ENCODE measurements at regions not wholly inside any gene's neighbourhood (a gene's known extent, or its start where the extent isn't known, plus 50 kb on each side); places are given as distances from the start of the nearest gene placed in this dataset.

DNA sequence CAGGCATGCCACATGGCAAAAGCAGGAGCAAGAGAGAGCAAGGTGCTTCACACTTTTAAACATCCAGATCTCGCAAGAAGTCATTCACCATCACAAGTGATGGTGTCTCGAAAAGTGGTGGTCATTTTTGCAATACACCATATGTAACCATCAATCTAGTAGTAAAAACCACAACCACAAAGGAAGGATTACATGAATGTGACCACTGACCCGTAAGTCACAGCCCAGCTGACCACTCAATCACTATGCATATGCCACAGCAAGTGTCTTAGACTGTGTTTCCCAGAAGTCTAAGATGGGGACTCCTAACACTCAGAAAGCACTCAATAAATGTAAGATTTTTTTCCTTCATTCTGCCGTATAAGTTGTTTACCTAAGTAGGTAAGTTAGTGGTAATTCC is 76.9 kb downstream of the FH start:
- POLR2A ChIA-PET (ENCODE audit: unreplicated experiment): no interaction called here
- Histone ChIP-seq H4K91ac (ENCODE audit: insufficient read depth, low read depth, low read length) (no peak overlapping the region), H2AK5ac (ENCODE audit: low read depth, low read length) (no peak overlapping the region), H3K14ac (replicated peaks; ENCODE audit: low read depth, low read length) (no peak overlapping the region), H3K79me1 (ENCODE audit: low read depth in 1 of 2, low read length in 2 of 2) (no peaks in the 10 kb centered on the region), H2BK120ac (ENCODE audit: low read depth, low read length) (no peak overlapping the region), H3K4ac (ENCODE audit: low read depth, low read length) (no peak overlapping the region), H3K23ac (ENCODE audit: low read depth, low read length) (no peak overlapping the region), H2BK15ac (ENCODE audit: low read depth, low read length) (no peak overlapping the region), H3K4me2 (ENCODE audit: low read depth, low read length) (no peak overlapping the region), H3K27ac (ENCODE audit: insufficient read depth, low read length) (no peak overlapping the region), H3K56ac (ENCODE audit: extremely low read depth, insufficient read depth, low read length) (no peak overlapping the region), H3K4me3 (ENCODE audit: insufficient read depth, low read depth, low read length) (no peak overlapping the region), H2AK9ac (replicated peaks; ENCODE audit: low read depth, low read length, poor library complexity) (no peak overlapping the region), H3K36me3 (ENCODE audit: control insufficient read depth, insufficient read depth, low read length) (no peaks in the 10 kb centered on the region), H2AFZ (replicated peaks; ENCODE audit: low read length, poor library complexity) (no peak overlapping the region), H2BK5ac (ENCODE audit: low read depth, low read length, poor library complexity, severe bottlenecking) (no peak overlapping the region), H3K18ac (ENCODE audit: low read depth, low read length) (no peak overlapping the region), H3K9me1 (ENCODE audit: insufficient read depth, low read length) (no peaks in the 10 kb centered on the region), H3K9ac (ENCODE audit: low read depth, low read length) (no peak overlapping the region), H3K4me1 (ENCODE audit: control insufficient read depth, insufficient read depth, low read length) (no peaks in the 10 kb centered on the region), H4K20me1 (ENCODE audit: insufficient read depth, low read length) (no peaks in the 10 kb centered on the region), H4K5ac (ENCODE audit: low read depth, low read length) (no peak overlapping the region), H4K8ac (ENCODE audit: low read depth in 2 of 2, low read length in 2 of 2) (no peak overlapping the region), H2BK20ac (ENCODE audit: low read depth, low read length) (no peak overlapping the region), H3K27me3 (ENCODE audit: control insufficient read depth, insufficient read depth, low read length) (no peaks in the 10 kb centered on the region; the same call in 1 of the 2 replicates), H3K9me3 (ENCODE audit: control insufficient read depth, insufficient read depth, low read length) (peaks cover 2% of the 10 kb centered on the region; the same call in 1 of the 2 replicates)
- no peak for ATAC-seq (ENCODE audit: low read depth)
- CTCF ChIA-PET: interaction anchor here (1.0 kb wide), 2 partner anchors 11 to 17 kb away, joined by 3 read pairs; no protein-coding TSS in a partner anchor
- WGBS, 2 experiments (ENCODE audit: extremely low coverage in 2 of 2, insufficient read length in 1 of 2): no CpG with 5 or more reads among the region's 4 CpGs
- no TSS peak for BruUV-seq (replicated peaks)
- in situ Hi-C loops (cut with MboI; ENCODE audit: low sequenced_read_pairs) (no loop called here), intact Hi-C loops (cut with micrococcal nuclease) (no loop called here), dilution Hi-C loops (cut with HindIII; ENCODE audit: low sequenced_read_pairs, unreplicated experiment) (no loop called here)
- no peak for DNase-seq
- no peak for TF ChIP-seq RCOR1 (IDR thresholded peaks at IDR 0.05; ENCODE audit: insufficient replicate concordance, low read length)
- TF ChIP-seq BHLHE40 (IDR thresholded peaks at IDR 0.05; ENCODE audit: low read depth, low read length): no peak
- TF ChIP-seq CEBPB (IDR thresholded peaks at IDR 0.05; ENCODE audit: low read depth, low read length): no peak
- TF ChIP-seq FOS (IDR thresholded peaks at IDR 0.05; ENCODE audit: low read depth, low read length): no peak
- no peak for TF ChIP-seq CHD1 (IDR thresholded peaks at IDR 0.05; ENCODE audit: low read depth, low read length)
- TF ChIP-seq MXI1 (IDR thresholded peaks at IDR 0.05; ENCODE audit: borderline replicate concordance, low read depth, low read length): no peak
- TF ChIP-seq SMC3 (IDR thresholded peaks at IDR 0.05; ENCODE audit: low read depth, low read length): no peak
